HUES64 (cell line): ENCODE measurements at regions not wholly inside any gene's neighbourhood (a gene's known extent, or its start where the extent isn't known, plus 50 kb on each side); places are given as distances from the start of the nearest gene placed in this dataset.

ENCODE experiments used
- H3K27ac ChIP-seq: 2 replicates; pipeline ENCODE4 v1.7.0; 2013; ENCODE audit warnings: low read depth, low read length, inconsistent platforms
- H3K27me3 ChIP-seq: 2 replicates; pipeline ENCODE4 v1.6.1; 2013; ENCODE audit warnings: mild to moderate bottlenecking, low read length; ENCODE audit not compliant: insufficient read depth
- H3K36me3 ChIP-seq: 2 replicates; pipeline ENCODE4 v1.6.1; 2013; ENCODE audit warnings: mild to moderate bottlenecking, low read length; ENCODE audit not compliant: insufficient read depth
- H3K4me1 ChIP-seq: 2 replicates; pipeline ENCODE4 v1.6.1; 2013; ENCODE audit warnings: mild to moderate bottlenecking, low read length, moderate library complexity; ENCODE audit not compliant: insufficient read depth
- H3K4me3 ChIP-seq: 2 replicates; pipeline ENCODE4 v1.5.1; 2013; ENCODE audit warnings: mild to moderate bottlenecking, low read length, moderate library complexity
- H3K9ac ChIP-seq: 2 replicates; pipeline ENCODE4 v1.6.1; 2013; ENCODE audit warnings: mild to moderate bottlenecking, low read depth, low read length
- H3K9me3 ChIP-seq: 2 replicates; pipeline ENCODE4 v1.6.1; 2013; ENCODE audit warnings: low read depth, low read length; ENCODE audit not compliant: insufficient read depth
- WGBS: fragments of 150-250, 120-280 bp; methylation state at CpG from one replicate; pipeline ENCODE4 v1.1.7; 2013; ENCODE audit warnings: missing lambda C conversion rate; 5-methylcytosine and 5-hydroxymethylcytosine counted together

- WGBS, result 90% methylated on average over 7 of the region's 7 CpGs
- Histone ChIP-seq H3K36me3 (no peaks in the 10 kb centered on the region), H3K27ac (no peak overlapping the region), H3K9me3 (peaks cover 22% of the 10 kb centered on the region), H3K9ac (no peak overlapping the region), H3K4me3 (no peak overlapping the region), H3K27me3 (peaks cover 17% of the 10 kb centered on the region; the same call in 1 of the 2 replicates), H3K4me1 (peaks cover 15% of the 10 kb centered on the region)
These were observed 80.7 kb downstream of the ING1 start for GRCh38 chr13:110794209-110794608.

- peaks cover 15% of the 10 kb centered on the region for H3K4me1 ChIP-seq
- peaks cover 7% of the 10 kb centered on the region; the same call in 1 of the 2 replicates for H3K9me3 ChIP-seq
- H3K36me3 ChIP-seq, result no peaks in the 10 kb centered on the region
- no peak overlapping the region for H3K4me3 ChIP-seq
- H3K9ac ChIP-seq, result no peak overlapping the region
- H3K27me3 ChIP-seq, result peaks cover 25% of the 10 kb centered on the region
- no peak overlapping the region for H3K27ac ChIP-seq
- WGBS, result 44% methylated on average over 9 of the region's 9 CpGs
These were observed 83.9 kb downstream of the ING1 start for GRCh38 chr13:110797230-110797877.

- H3K4me1 ChIP-seq, result peaks cover 15% of the 10 kb centered on the region
- H3K4me3 ChIP-seq, result no peak overlapping the region
- peaks cover 1% of the 10 kb centered on the region; the same call in 1 of the 2 replicates for H3K9me3 ChIP-seq
- 88% methylated on average over 18 of the region's 18 CpGs for WGBS
- H3K27me3 ChIP-seq, result peaks cover 25% of the 10 kb centered on the region
- H3K36me3 ChIP-seq, result no peaks in the 10 kb centered on the region
- H3K27ac ChIP-seq, result no peak overlapping the region
- H3K9ac ChIP-seq, result no peak overlapping the region
These were observed 84.8 kb downstream of the ING1 start for GRCh38 chr13:110798081-110798994.

GRCh38 chr13:110799246-110800236 is 86.0 kb downstream of the ING1 start:
- 91% methylated on average over 30 of the region's 30 CpGs for WGBS
- no peak overlapping the region for H3K27ac ChIP-seq
- H3K9ac ChIP-seq, result no peak overlapping the region

GRCh38 chr13:110801044-110801443 is 87.5 kb downstream of the ING1 start:
- no peak overlapping the region for H3K9ac ChIP-seq
- H3K9me3 ChIP-seq, result no peaks in the 10 kb centered on the region
- peaks cover 25% of the 10 kb centered on the region for H3K27me3 ChIP-seq
- H3K4me3 ChIP-seq, result no peak overlapping the region
- 82% methylated on average over 7 of the region's 7 CpGs for WGBS
- H3K4me1 ChIP-seq, result peaks cover 13% of the 10 kb centered on the region
- H3K27ac ChIP-seq, result no peak overlapping the region
- no peaks in the 10 kb centered on the region for H3K36me3 ChIP-seq

More at GRCh38 chr13:110799246-110800236, 86.0 kb downstream of the ING1 start:
- Histone ChIP-seq H3K4me3 (no peak overlapping the region), H3K27me3 (peaks cover 25% of the 10 kb centered on the region), H3K9me3 (no peaks in the 10 kb centered on the region), H3K36me3 (no peaks in the 10 kb centered on the region), H3K4me1 (peaks cover 15% of the 10 kb centered on the region)

GRCh38 chr13:110802260-110802659 is 88.8 kb downstream of the ING1 start:
- peaks cover 20% of the 10 kb centered on the region for H3K27me3 ChIP-seq
- 90% methylated on average over 5 of the region's 5 CpGs for WGBS
- H3K9me3 ChIP-seq, result no peaks in the 10 kb centered on the region
- no peak overlapping the region for H3K4me3 ChIP-seq
- H3K4me1 ChIP-seq, result peaks cover 9% of the 10 kb centered on the region
- no peak overlapping the region for H3K27ac ChIP-seq
- H3K36me3 ChIP-seq, result no peaks in the 10 kb centered on the region
- H3K9ac ChIP-seq, result no peak overlapping the region

- no peaks in the 10 kb centered on the region for H3K27me3 ChIP-seq
- no peaks in the 10 kb centered on the region for H3K9me3 ChIP-seq
- H3K4me3 ChIP-seq, result no peak overlapping the region
- H3K27ac ChIP-seq, result no peak overlapping the region
- H3K9ac ChIP-seq, result no peak overlapping the region
- WGBS, result 93% methylated on average over 4 of the region's 4 CpGs
- peaks cover 24% of the 10 kb centered on the region for H3K4me1 ChIP-seq
- H3K36me3 ChIP-seq, result no peaks in the 10 kb centered on the region
These were observed 93.1 kb downstream of the ING1 start for GRCh38 chr13:110806636-110807035.

GRCh38 chr13:110807546-110807945 is 94.0 kb downstream of the ING1 start:
- Histone ChIP-seq H3K9me3 (no peaks in the 10 kb centered on the region), H3K27me3 (peaks cover 5% of the 10 kb centered on the region; the same call in 1 of the 2 replicates), H3K27ac (no peak overlapping the region), H3K36me3 (no peaks in the 10 kb centered on the region), H3K9ac (no peak overlapping the region), H3K4me3 (no peak overlapping the region), H3K4me1 (peaks cover 24% of the 10 kb centered on the region)
- WGBS, result 97% methylated on average over 1 of the region's 1 CpG

- H3K27ac ChIP-seq, result no peak overlapping the region
- 93% methylated on average over 4 of the region's 4 CpGs for WGBS
- H3K27me3 ChIP-seq, result peaks cover 5% of the 10 kb centered on the region; the same call in 1 of the 2 replicates
- H3K4me3 ChIP-seq, result no peak overlapping the region
- H3K4me1 ChIP-seq, result peaks cover 24% of the 10 kb centered on the region
- H3K9me3 ChIP-seq, result no peaks in the 10 kb centered on the region
- H3K36me3 ChIP-seq, result no peaks in the 10 kb centered on the region
- no peak overlapping the region for H3K9ac ChIP-seq
These were observed 94.6 kb downstream of the ING1 start for GRCh38 chr13:110808138-110808537.

- Histone ChIP-seq H3K27ac (no peak overlapping the region), H3K27me3 (peaks cover 5% of the 10 kb centered on the region; the same call in 1 of the 2 replicates), H3K36me3 (no peaks in the 10 kb centered on the region), H3K9me3 (no peaks in the 10 kb centered on the region), H3K4me1 (peaks cover 24% of the 10 kb centered on the region), H3K9ac (no peak overlapping the region), H3K4me3 (no peak overlapping the region)
- WGBS, result 83% methylated on average over 8 of the region's 10 CpGs
These were observed 96.5 kb downstream of the ING1 start for GRCh38 chr13:110809871-110810486.
